GM19238 (cell line): ENCODE measurements at regions not wholly inside any gene's neighbourhood (a gene's known extent, or its start where the extent isn't known, plus 50 kb on each side); places are given as distances from the start of the nearest gene placed in this dataset.

Experiments used
- DNase-seq: peaks from one replicate; pipeline ENCODE4 v3.0.0; 2011; ENCODE audit warnings: low spot score; ENCODE audit not compliant: insufficient read length

DNA sequence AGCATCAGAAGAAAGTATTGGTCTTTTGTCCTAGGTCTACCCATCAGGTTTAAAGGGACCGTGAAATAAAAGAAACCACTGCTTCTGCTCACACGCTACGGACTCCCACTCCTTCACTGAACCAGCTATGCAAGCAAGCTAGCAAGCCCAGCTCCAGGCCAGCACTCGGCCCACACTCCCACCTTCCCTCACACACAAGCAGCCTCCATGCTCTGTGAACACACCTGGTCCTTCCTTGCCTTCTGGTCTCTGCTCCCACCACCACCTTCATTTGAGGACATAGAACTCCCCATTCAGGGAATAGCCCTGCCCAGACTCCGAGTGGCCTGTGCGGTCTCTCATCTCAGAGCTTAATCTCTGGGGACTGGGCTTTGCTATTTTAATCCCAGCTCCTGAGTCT lies 436.4 kb upstream of the CDH4 start:
- no peak for DNase-seq

DNA sequence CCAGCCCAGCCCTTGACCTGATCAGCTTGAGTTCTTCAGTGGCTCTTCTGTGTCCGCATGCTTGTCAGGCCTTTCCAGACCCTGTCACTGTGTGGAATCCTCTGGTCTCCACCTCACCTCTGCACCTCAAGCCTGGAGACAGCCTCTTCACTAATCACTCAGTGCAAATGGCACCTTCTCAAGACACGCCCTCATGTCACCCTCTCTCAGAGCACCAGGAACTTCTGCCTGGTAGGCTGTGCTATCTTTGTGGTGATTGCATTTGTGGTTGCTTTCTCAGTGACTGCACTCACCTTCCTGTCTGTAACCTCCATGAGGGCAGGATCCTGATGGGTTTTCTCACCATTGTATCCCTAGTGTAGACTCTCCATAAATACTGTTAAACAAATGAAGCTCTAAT lies 435.2 kb upstream of the CDH4 start:
- no peak for DNase-seq

DNA sequence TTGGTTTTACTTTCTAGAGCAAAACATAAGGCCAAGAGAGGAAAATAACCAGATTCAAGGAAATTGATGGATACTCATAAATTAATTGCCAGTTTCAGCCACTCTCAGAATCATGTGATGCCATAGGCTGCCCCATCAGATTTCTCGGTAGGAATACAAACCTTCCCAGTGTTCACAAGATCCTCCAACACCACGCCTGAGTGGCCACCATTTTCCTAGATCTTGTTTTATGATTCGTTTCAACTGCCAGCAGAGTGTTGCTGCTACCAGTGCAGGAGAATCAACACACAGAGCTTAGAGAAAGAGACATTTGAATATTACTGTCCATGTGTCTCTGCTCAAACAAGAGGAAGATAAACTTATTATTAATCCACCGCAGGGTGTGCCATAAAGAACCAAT lies 434.2 kb upstream of the CDH4 start:
- DNase-seq, result no peak

DNA sequence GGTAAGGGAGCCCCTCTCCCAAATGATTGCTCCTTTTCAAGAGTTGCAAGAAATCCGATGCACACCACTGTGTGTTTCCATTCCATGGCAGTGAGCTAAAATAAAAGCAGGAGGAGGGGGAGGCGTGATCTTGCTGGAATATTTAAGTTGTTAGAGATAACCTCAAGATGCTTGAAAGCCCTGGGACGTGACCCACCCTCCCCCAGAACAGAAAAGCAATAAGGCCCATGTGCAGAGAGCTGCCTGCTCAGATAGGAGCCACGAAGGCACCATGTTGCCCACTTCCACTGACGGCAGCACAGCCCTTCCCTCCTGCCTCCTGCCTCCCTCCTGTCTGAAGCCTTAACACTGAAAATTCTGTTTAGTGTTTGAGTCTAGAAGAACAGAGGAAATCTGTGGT lies 432.6 kb upstream of the CDH4 start:
- DNase-seq, result no peak

DNA sequence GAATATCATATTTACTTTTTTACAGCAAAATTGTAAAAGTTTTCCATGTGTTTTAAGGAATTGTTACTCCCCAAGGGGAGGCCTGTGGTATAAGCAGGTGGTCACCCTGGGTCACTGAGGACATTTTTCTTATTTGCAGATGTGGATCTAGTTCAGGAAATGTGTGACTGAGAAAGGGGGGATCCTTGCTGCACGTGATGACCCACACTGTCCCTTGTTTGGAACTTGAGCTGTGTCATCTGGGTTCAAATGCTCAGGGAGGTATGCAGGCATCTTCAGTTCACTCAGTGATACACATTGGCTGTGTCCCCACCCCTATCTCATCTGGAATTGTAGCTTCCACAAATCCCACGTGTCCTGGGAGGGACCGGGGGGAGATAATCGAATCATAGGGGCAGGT lies 431.9 kb upstream of the CDH4 start:
- DNase-seq, result no peak

DNA sequence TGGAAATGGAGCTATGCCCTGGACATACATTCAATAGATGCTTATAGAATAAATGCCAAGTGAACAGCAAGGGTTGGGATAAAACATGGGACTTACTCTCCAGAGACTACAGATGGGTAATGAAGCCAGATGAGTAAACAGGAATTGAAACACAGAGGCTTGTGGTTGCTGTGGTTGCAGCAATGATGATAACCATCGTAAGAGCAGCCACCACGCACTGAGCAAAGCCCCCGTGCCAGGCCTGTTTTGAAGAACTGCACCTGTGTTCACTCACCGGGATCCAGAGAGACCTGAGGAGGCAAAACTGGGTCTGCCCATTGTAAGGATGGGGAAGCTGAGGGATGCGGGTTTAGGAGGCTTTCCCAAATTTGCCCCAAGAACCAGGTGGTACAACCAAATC lies 431.1 kb upstream of the CDH4 start:
- DNase-seq, result no peak

DNA sequence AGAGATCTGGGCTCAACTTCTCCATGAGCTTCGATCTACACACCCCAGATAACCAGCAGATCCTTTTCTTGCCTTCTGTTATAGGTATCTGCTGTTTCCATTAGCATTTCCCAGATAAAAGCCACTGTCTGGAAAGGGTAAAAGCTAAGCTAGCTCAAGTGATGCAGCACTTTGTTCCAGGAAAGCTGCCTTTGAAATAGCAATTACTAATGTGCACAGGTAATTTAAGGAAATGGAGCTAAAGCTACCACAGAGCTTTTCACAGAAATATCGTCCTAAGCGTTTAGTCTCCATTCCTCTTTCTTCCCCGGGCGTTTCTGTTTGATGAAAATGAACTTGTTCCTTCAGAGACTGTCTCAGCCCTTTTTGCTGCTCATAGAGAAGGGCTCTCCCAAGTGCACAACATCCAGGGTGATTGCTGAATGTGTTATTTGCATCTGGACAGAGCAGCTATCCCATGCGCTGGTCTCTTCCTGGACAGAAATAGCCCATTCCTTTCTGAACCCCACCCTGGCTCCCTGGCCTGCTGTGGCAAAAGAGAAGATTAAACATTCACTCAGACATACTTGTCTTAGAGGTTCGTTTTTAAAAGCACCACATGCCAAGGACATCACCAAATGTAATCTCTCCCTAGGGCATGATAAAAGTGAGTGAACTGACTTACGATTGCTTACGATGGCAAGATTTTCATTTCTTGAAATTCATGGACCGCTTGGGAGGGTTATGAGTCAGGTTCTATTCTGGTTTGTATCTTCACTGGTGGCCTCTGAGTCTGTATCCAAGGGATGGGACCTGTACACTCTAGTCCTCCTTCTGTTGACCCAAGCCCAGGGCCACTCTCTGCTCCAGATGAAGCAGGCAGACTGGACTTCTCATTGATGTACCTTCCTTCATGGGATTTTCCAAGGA lies 429.1 kb upstream of the CDH4 start:
- no peak for DNase-seq

DNA sequence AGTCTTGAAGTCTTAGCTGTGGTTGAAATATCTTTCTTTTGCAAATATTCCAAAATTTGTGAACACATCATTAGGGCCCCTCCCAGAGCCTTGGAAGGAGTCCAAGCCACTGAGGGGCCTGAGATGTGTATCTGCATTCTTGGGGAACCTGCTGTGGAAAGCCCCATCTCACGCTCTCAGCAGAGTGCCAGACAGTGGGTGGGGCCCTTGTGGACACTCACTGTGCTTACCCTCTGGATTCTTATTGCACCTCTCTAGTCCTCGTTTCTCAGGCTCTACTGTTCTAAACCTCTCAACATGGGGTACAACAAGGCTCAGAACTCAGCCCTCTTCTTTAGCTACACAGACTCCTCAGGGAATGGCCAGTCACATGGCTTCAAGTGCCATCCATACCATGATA lies 416.2 kb upstream of the CDH4 start:
- no peak for DNase-seq

DNA sequence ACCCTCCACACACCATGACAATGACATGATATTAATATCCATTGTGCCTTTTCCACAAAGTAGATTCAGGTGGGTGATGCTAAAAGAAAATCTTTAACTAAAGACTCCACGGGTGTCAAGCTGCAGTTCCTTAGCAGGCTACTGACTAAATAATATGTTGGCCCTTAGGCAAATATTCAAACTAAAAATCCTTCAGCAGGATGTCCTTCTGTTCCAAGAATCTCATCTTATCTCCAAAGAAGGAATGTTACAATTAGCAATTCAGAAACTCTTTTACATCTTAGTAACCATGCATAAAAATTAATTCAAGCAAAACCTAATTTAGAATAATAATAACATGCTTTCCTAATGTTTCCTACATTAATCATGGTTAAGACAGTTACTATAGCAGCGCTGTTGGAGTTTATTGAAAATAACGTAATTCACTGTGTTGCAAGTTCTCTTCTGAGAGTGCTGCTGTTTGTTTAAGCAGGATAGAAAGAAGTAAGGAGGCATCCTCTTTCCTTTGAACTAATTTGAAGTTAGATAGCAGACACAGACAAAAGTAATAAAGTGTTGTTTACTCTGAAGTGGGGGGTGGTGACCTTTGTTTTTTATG lies 414.8 kb upstream of the CDH4 start:
- no peak for DNase-seq

DNA sequence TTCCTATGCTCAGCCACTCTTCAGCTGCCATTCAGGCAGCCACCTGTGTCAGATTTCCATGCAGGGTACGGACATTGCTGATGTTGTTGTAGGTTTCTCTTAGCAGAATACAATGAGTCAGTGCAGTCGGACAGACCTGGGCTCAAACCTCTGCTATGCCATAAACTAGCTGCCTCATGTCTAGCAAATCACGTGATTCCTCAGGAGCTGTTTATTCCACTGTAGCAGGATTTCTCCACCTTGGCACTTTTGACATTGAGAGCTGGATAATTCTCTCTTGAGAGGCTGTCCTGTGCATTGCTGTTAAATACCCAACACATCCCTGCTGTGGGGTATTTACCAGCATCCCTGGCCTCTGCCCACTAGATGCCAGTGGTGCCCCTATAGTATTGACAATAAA lies 413.8 kb upstream of the CDH4 start:
- DNase-seq, result no peak

DNA sequence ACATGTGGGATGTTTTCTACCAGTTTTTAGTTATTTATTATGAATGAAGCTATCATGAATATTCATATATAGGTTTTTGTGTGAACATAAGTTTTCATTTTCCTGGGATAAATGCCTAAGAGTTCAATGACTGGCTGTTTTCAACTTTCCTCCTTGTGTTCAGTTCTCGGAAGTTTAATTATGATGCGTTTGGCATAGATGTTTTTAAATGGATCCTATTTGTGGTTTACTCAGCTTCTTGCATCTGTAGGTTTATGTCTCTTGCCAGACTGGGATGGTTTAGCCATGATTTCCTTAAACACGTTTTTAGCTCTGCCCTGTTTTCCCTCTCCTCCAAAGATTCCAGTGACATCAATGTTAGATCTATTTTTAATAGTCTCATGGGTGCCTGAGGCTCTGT lies 411.1 kb upstream of the CDH4 start:
- no peak for DNase-seq

DNA sequence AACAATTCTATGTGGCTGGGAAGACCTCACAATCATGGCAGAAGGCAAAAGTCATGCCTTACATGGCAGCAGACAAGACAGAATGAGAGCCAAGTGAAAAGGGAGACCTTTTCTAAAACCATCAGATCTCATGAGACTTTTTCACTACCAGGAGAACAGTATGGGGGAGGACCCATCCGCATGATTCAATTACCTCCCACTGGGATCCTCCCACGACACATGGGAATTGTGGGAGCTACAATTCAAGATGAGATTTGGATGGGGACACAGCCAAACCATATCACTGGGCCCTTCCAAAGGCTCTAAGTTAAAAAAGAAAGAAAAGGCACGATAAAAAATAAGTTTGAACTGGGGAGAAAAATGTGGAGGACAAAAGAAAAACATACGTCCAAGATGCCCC lies 406.9 kb upstream of the CDH4 start:
- no peak for DNase-seq

DNA sequence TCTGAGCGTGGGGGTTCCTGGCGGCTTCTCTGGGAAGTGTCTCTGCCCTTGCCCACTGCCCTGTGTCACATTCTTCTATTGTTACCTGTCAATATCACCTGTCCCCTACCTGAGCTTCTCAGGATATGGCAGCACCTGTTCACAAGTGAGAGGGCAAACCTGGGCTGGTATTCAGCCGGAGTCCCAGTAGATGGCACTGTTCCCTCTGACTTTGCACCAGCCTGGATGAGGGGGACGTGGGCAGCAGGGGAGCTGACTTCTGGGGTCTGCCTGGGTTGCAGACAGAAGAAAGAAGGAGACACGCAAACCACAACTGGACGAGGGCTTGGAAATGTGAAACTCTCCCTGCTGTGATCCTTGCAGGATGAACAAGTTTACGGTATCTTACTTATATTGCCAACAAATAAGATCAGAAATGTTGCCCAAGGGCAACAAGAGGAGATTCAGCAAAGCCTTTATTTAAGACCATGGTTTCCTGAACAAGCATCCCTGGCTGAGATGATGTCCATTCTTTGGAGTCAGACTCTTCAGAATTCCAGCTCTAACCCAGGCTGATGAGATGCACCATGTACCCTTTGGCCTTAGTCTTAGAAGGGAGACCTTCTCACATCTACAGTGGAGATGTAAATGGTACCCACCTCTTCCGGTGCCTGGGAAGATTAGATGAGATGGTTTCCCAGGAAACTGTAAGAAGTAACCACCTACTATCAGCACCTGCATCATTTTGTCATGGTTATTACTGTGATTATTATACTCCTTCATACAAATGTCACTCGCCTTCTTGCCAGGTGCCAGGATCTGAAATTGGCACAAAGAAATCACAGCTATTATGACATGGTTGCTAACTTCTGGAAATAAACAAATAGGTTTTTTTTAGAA lies 400.0 kb upstream of the CDH4 start:
- DNase-seq, result no peak

DNA sequence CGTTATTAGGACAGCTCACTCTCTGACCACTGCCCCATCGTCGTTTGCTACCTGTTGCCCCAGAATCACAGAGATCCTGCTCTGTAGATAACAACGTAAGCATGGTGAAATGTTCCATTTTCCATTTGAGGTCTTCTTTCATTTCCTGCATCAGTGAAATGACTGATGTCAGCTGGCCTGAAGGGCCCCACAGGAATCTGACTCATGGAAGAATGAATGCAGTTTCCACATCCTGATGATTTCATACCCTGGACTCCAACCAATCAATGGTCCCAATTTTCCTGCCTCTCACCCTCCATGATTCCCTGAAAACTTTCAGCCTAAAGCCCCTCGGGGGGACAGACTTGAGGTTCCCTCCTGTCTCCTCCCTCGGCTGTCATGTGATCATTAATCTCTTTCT lies 394.4 kb upstream of the CDH4 start:
- no peak for DNase-seq

DNA sequence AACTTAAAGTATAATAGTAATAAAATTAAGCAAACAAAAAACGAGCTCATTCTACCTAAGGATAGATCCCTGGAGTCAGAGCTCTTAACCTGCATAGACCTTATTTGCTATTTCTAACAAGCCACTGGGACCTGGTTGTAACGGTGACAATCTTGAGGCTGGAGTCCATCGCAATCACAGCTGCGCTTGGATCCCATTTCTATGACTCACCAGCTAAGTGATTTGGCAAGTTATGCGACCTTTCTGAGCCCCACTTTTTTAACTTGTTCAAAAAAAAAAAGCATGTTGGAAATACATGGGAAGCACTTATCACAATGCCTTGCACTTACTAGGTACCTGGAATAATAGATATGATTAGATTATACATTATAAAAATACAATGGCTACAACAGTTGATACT lies 389.5 kb upstream of the CDH4 start:
- no peak for DNase-seq

DNA sequence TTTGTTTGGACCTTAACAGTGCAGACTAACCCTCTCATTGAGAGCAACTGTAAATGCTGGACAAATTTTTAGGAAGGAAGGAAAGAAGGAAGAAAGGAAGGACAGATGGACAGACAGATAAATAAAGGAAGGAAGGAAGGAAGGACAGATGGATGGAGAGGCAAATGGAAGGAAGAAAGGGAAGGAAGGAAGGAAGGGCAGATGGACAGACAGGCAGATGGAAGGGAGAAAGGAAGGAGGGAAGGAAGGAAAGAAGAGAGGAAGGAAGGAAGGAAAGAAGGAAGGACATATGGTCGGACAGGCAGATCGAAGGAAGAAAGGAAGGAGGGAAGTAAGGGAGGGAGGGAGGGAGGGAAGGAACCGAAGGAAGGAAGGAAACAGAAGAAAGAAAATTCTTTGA lies 388.5 kb upstream of the CDH4 start:
- no peak for DNase-seq

DNA sequence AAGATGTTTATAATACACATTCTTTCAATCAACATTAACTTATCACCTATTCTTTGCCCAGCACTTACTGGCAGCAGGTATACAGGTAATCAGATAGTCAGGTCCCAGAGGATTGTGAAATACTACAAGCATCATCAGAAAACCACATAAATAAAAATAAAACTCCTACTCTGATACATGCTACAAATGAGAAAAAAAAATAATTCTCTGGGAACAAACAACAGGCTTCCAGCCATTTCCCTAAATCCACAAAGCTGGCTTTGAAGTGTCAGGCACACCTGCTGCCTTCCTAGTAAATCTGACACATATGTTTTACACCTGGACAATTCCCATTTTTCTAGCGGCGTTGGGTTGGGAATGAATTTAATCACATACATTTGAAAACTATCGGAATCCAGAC lies 384.5 kb upstream of the CDH4 start:
- DNase-seq, result no peak

DNA sequence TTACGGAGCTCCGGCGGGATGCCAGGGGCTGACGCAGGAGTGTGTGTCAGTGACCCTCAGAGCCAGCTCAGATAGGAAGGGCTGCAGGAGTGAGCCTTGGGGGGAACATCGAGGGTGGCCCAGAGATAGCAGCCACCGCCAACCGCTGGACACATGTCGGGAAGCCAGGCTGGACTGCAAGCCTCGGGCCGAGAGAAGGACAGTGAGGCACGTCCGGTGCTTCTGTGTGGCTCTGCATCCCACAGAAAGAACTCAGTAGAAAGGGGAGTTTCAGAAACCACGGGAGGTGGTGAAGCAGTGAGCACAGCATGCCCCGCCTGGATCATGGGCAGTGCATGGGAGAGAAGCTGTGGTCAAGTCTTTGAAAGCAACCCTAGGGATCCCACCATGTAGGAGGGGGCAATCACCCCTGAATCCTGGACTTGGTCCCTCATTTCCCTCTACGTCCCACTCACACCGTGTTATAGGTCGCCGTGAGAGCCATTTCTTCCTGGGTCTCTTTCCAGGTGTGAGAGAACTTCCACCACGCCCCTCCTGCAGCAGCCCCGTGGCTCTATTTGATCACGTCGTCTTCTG lies 383.7 kb upstream of the CDH4 start:
- DNase-seq, result no peak

DNA sequence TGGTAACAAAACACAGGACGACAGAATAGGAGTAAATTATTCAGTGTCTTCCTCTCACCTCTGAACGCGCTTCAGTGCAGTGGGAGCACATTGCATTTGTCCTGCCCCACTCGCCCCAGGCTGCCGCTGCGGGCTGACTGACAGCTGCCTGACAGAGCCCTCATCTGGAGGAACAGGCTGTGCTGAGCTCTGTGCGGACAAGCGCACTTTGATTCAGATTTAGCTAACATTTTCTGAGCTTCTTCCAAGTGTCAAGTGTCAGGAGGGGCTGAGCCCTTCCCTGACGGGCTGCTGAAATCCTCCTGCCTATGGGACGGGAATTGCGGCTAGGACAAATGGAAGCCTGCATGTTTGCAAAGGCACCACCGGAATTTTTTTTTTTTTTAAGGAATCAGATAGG lies 383.0 kb upstream of the CDH4 start:
- no peak for DNase-seq

DNA sequence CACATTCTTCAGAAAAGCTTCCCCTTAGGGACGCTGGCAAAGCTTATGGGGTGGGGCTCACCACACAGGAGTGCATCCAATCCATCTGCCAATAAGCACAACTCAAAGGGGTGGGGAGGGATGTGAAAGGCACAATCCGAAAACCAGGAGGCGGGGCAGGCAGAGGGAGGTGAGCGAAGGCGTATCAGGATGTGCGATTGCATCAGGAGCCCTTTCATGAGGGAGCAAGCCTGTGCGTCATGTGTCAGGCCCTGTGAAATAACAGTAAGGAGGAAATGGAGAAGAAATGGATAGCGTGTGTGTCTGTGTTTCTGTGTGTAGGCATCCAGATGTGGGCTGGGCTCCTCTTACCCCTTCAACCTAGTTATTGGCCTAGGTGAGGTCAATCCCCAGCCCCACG lies 382.4 kb upstream of the CDH4 start:
- DNase-seq, result no peak

DNA sequence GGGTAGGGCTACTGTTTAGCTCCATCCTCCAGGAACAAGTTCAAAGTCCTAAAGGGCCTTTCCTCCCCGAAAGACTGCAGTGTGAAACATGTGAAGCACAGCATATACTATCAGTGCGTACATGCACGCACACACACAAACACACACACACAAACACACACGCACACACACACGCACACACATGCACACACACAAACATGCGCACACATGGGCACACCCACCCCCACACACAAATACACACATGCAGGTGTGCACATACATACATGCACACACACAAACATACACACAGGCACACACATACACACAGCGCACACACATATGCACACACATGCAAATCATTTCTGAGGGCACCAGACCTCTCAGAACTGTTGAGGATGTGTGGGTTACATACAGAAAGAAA lies 382.0 kb upstream of the CDH4 start:
- DNase-seq, result no peak

DNA sequence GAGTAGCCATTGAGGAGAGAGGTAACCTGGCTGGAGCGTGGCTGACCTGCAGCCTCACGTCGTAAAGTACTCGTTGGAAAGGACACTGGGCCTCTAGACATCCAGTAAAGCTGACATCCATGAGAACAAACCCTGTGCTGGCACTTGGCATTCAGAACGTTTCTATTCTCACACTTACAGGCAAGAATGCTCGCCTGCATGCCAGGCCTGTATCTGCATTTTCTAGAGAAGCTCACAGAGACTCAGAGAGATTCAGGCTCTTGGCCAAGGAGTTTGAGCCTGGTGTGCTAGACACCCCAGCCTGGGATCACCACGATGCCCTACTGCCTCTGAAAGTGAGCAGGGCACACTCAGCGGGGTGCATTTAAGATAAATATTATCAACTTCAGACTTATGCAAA lies 379.8 kb upstream of the CDH4 start:
- no peak for DNase-seq
